ENCODE measurements at regions not wholly inside any gene's neighbourhood (a gene's known extent, or its start where the extent isn't known, plus 50 kb on each side); places are given as distances from the start of the nearest gene placed in this dataset.

GRCh38 chr15:31265871-31266711 is 60.5 kb upstream of the KLF13 start (continued):
- no peak for TF ChIP-seq E2F8 (IDR thresholded peaks at IDR 0.05; ENCODE audit: low read depth, partially characterized antibody)
- TF ChIP-seq ZNF384 (IDR thresholded peaks at IDR 0.05; ENCODE audit: borderline replicate concordance, low read depth, low read length) = no peak
- peak in 1 of 2 experiments; percentile 59; a peak in 2 of 4 replicates for TF ChIP-seq ETV6 (conservative IDR thresholded peaks at IDR 0.05 in 1 of 2, IDR thresholded peaks at IDR 0.05 in 1 of 2; ENCODE audit: borderline replicate concordance in 1 of 2, low read depth in 1 of 2)
- no peak for TF ChIP-seq EZH2 (IDR thresholded peaks at IDR 0.05; ENCODE audit: borderline replicate concordance, control insufficient read depth, low read depth, low read length)
- TF ChIP-seq MYC (IDR thresholded peaks at IDR 0.05; ENCODE audit: insufficient read depth, insufficient read length, insufficient replicate concordance, low read length, severe bottlenecking) = no peak
- no peak for TF ChIP-seq PML (IDR thresholded peaks at IDR 0.05; ENCODE audit: low read length)
- peak; percentile 77 for TF ChIP-seq SMARCA5 (IDR thresholded peaks at IDR 0.05)
- no peak for TF ChIP-seq ZBTB33 (IDR thresholded peaks at IDR 0.05)
- TF ChIP-seq HDGF (IDR thresholded peaks at IDR 0.05) = 0 out of 2 replicates have a peak, but pooled peaks have one; percentile 20
- TF ChIP-seq SP1 (IDR thresholded peaks at IDR 0.05; ENCODE audit: low read depth, low read length) = peak; percentile 76
- no peak; the same call in 1 of the 2 replicates for TF ChIP-seq RELB (IDR thresholded peaks at IDR 0.05; ENCODE audit: low read depth)
- TF ChIP-seq HDAC2 (IDR thresholded peaks at IDR 0.05) = no peak
- 0 out of 2 replicates have a peak, but pooled peaks have one; percentile 25 for TF ChIP-seq JUNB (IDR thresholded peaks at IDR 0.05)
- TF ChIP-seq SRF (IDR thresholded peaks at IDR 0.05; ENCODE audit: low read depth in 2 of 2, low read length in 2 of 2) = no peak
- peak; percentile 30; the same call in 1 of the 2 replicates for TF ChIP-seq IRF4 (IDR thresholded peaks at IDR 0.05; ENCODE audit: low read depth, low read length)
- TF ChIP-seq TAF1 (IDR thresholded peaks at IDR 0.05; ENCODE audit: borderline replicate concordance, low read depth, low read length) = no peak
- TF ChIP-seq HSF1 (IDR thresholded peaks at IDR 0.05; ENCODE audit: low read depth, low read length) = no peak
- no peak for TF ChIP-seq CEBPZ (IDR thresholded peaks at IDR 0.05; ENCODE audit: low read depth, low read length)
